SK-N-SH (cell line): ENCODE measurements at regions not wholly inside any gene's neighbourhood (a gene's known extent, or its start where the extent isn't known, plus 50 kb on each side); places are given as distances from the start of the nearest gene placed in this dataset.

Experiments
- CTCF ChIA-PET: fragments of 300-600, 350-600 bp; formaldehyde crosslinking; extraction: SDS; loops from one replicate; lab custom pipeline; 2021; lab: Yijun Ruan, JAX
- POLR2A ChIA-PET: fragments of 350-600 bp; sonication (Branson Sonifier 250); formaldehyde crosslinking; extraction: SDS; loops from one replicate; lab custom pipeline; 2020; ENCODE audit warnings: antibody characterized with exemption, inconsistent platforms; lab: Yijun Ruan, JAX
- DNase-seq: peaks from one replicate; pipeline ENCODE4 v3.0.0; 2012
- H2AFZ ChIP-seq: fragments of 200-600 bp; sonication (generic); 2 replicates; pipeline ENCODE4 v1.8.1; 2016; ENCODE audit warnings: antibody characterized with exemption, mild to moderate bottlenecking, low read depth
- H3F3A ChIP-seq: fragments of 200-600 bp; sonication (generic); replicated peaks from 2 replicates; pipeline ENCODE3; 2016; ENCODE audit warnings: antibody characterized with exemption, mild to moderate bottlenecking; ENCODE audit not compliant: insufficient read depth
- H3K27ac ChIP-seq, 2 experiments: fragments of 200-500 bp in 1 of 2; fragments of 200-600 bp in 1 of 2; sonication (Bioruptor generic) in 1 of 2; sonication (generic), shearing (Covaris generic) in 1 of 2; 2 replicates each; pipeline versions ENCODE4 v1.5.1 to v1.6.1; 2014 to 2016; ENCODE audit warnings: low read depth in 2 of 2, inconsistent platforms in 1 of 2, low read length in 1 of 2, mild to moderate bottlenecking in 1 of 2, mixed read lengths in 1 of 2
- H3K27me3 ChIP-seq: fragments of 200-600 bp; sonication (generic), shearing (Covaris generic); 2 replicates; pipeline ENCODE4 v1.6.1; 2016; ENCODE audit warnings: mixed run types; ENCODE audit not compliant: insufficient read depth
- H3K36me3 ChIP-seq, 2 experiments: fragments of 200-500 bp in 1 of 2; fragments of 200-600 bp in 1 of 2; sonication (Bioruptor generic) in 1 of 2; sonication (generic) in 1 of 2; replicated peaks in 1 of 2; 2 replicates each; pipeline versions ENCODE3 to v1.5.1; 2014 to 2016; ENCODE audit warnings: low read length in 1 of 2, mild to moderate bottlenecking in 1 of 2; ENCODE audit not compliant: insufficient read depth in 2 of 2, control insufficient read depth in 1 of 2
- H3K4me1 ChIP-seq, 2 experiments: fragments of 200-500 bp in 1 of 2; fragments of 200-600 bp in 1 of 2; sonication (Bioruptor generic) in 1 of 2; sonication (generic), shearing (Covaris generic) in 1 of 2; 2 replicates each; pipeline versions ENCODE4 v1.5.1 to v1.6.1; 2014 to 2016; ENCODE audit warnings: low read depth in 1 of 2, low read length in 1 of 2, mixed run types in 1 of 2; ENCODE audit not compliant: insufficient read depth in 2 of 2, control insufficient read depth in 1 of 2
- H3K4me2 ChIP-seq: fragments of 200-600 bp; sonication (generic), shearing (Covaris generic); 2 replicates; pipeline ENCODE4 v1.6.1; 2017; ENCODE audit warnings: mixed run types
- H3K4me3 ChIP-seq, 2 experiments: fragments of 200-500 bp in 1 of 2; fragments of 200-600 bp in 1 of 2; sonication (Bioruptor generic) in 1 of 2; sonication (generic), shearing (Covaris generic) in 1 of 2; 2 replicates each; pipeline versions ENCODE4 v1.5.1 to v1.8.1; 2014 to 2016; ENCODE audit warnings: low read depth in 2 of 2, inconsistent platforms in 1 of 2, low read length in 1 of 2, mild to moderate bottlenecking in 1 of 2, mixed read lengths in 1 of 2, moderate library complexity in 1 of 2
- H3K79me2 ChIP-seq: fragments of 200-600 bp; sonication (generic); 2 replicates; pipeline ENCODE4 v1.8.1; 2017; ENCODE audit warnings: mild to moderate bottlenecking; ENCODE audit not compliant: insufficient read depth
- H3K9ac ChIP-seq: fragments of 200-600 bp; sonication (generic); 2 replicates; pipeline ENCODE4 v1.6.1; 2017; ENCODE audit warnings: mixed run types
- H3K9me2 ChIP-seq: fragments of 200-600 bp; sonication (generic); 2 replicates; pipeline ENCODE4 v1.6.1; 2017; ENCODE audit warnings: mixed run types
- H3K9me3 ChIP-seq: fragments of 200-600 bp; sonication (generic); 2 replicates; pipeline ENCODE4 v1.6.1; 2017; ENCODE audit warnings: mixed run types, mild to moderate bottlenecking, moderate library complexity
- H4K20me1 ChIP-seq: fragments of 200-600 bp; sonication (generic); 2 replicates; pipeline ENCODE4 v1.6.1; 2017; ENCODE audit warnings: mild to moderate bottlenecking, mixed run types; ENCODE audit not compliant: insufficient read depth
- FOSL2 ChIP-seq: IDR thresholded peaks from 2 replicates; pipeline ENCODE4 v1.4.0; 2012; ENCODE audit warnings: low read depth, mild to moderate bottlenecking, moderate library complexity, borderline replicate concordance
- GABPA ChIP-seq: IDR thresholded peaks from 2 replicates; pipeline ENCODE4 v1.4.0; 2012; ENCODE audit warnings: low read depth, mild to moderate bottlenecking
- GATA2 ChIP-seq: sonication (generic); formaldehyde crosslinking; IDR thresholded peaks from 2 replicates; pipeline ENCODE4 v1.5.0; 2020; ENCODE audit warnings: mild to moderate bottlenecking, missing genetic modification reagents
- JUND ChIP-seq: IDR thresholded peaks from 2 replicates; pipeline ENCODE4 v1.4.0; 2012
- MXI1 ChIP-seq: IDR thresholded peaks from 2 replicates; pipeline ENCODE4 v1.6.1; 2012; ENCODE audit warnings: mild to moderate bottlenecking, low read depth, low read length, improper control_type of control experiment
- NRF1 ChIP-seq: IDR thresholded peaks from 2 replicates; pipeline ENCODE4 v1.6.1; 2012; ENCODE audit warnings: low read depth, mild to moderate bottlenecking, low read length
- POLR2AphosphoS5 ChIP-seq: IDR thresholded peaks from 2 replicates; pipeline ENCODE4 v1.6.1; 2012; ENCODE audit warnings: low read depth, low read length
- RAD21 ChIP-seq: IDR thresholded peaks from 2 replicates; pipeline ENCODE4 v1.6.1; 2012; ENCODE audit warnings: mild to moderate bottlenecking, low read length
- RFX5 ChIP-seq: IDR thresholded peaks from 2 replicates; pipeline ENCODE4 v1.6.1; 2012; ENCODE audit warnings: mild to moderate bottlenecking, improper control_type of control experiment, low read length
- RXRA ChIP-seq: IDR thresholded peaks from 2 replicates; pipeline ENCODE4 v1.4.0; 2012; ENCODE audit warnings: low read depth, mild to moderate bottlenecking, borderline replicate concordance
- SMC3 ChIP-seq: IDR thresholded peaks from 2 replicates; pipeline ENCODE4 v1.6.1; 2012; ENCODE audit warnings: low read depth, low read length, improper control_type of control experiment
- YY1 ChIP-seq: IDR thresholded peaks from 2 replicates; pipeline ENCODE4 v1.4.0; 2012; ENCODE audit warnings: low read depth, mild to moderate bottlenecking
- WGBS: methylation state at CpG from one replicate; pipeline ENCODE4 v1.1.6; 2017; ENCODE audit warnings: low lambda C conversion rate; 5-methylcytosine and 5-hydroxymethylcytosine counted together
- TF ChIP-seq, protein P1 (sequence below): fragments of 150-350 bp; IDR thresholded peaks from 2 replicates; pipeline ENCODE4 v1.6.1; 2016; ENCODE audit warnings: mild to moderate bottlenecking, low read depth, low read length
- TF ChIP-seq, protein P2 (sequence below): fragments of 150-350 bp; IDR thresholded peaks from 2 replicates; pipeline ENCODE4 v1.6.1; 2017; ENCODE audit warnings: antibody characterized with exemption, low read length, low read depth, borderline replicate concordance
- TF ChIP-seq, protein P3 (sequence below): IDR thresholded peaks from 2 replicates; pipeline ENCODE4 v1.4.0; 2012; ENCODE audit warnings: low read depth, borderline replicate concordance
- TF ChIP-seq, protein P4 (sequence below): IDR thresholded peaks from 2 replicates; pipeline ENCODE4 v1.4.0; 2012; ENCODE audit warnings: low read depth
- TF ChIP-seq, protein P5 (sequence below): IDR thresholded peaks from 2 replicates; pipeline ENCODE4 v1.6.1; 2012; ENCODE audit warnings: mild to moderate bottlenecking, low read depth, low read length, moderate library complexity
- TF ChIP-seq, protein P6 (sequence below): fragments of 200-600 bp; sonication (generic); IDR thresholded peaks from 2 replicates; pipeline ENCODE4 v1.6.1; 2017; ENCODE audit warnings: antibody characterized with exemption, mild to moderate bottlenecking, moderate library complexity

DNA sequence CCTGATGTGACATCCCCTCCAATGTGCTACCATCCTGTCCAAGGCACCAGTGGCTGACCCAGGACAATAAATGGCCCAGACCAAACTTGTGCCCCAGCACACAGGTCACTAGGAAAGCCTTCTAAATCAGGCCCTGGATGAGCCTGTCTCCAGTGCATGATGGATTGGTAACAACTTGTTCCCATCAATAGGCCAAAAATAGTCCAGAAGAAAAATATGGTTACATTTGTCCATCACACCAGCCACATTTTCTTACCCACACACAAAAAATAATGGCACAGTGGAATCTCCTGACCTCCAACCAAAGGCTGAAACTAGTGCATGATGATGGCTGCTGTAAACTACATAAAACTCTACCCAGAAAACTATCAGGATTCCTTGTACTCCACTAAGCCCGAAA lies 228.4 kb downstream of the SPTSSA start:
- Histone ChIP-seq H3K4me1 (no peaks in the 10 kb centered on the region), H3K9ac (no peak overlapping the region)
- CTCF ChIA-PET: no interaction called here

DNA sequence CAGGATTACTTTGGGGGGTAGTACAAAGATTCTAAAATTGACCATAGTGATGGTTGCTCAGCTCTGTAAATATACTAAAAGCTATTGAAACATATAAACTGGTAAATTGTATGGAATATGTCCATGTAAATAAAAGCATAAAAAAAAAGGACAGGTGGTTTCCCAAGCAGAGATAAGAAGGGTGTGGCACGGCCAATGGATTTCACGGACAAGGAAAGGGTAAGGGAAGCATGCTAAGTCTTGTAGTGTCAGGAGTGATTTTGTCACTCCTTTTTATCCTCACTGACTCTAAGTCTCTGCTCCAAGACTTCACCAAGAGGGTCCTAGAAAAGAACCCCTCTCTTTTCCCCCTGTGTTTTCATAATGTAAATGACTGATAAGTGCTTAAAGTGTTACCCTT lies 229.2 kb downstream of the SPTSSA start:
- no peak overlapping the region for H3K9ac ChIP-seq
- WGBS: 16% methylated on average over 2 of the region's 2 CpGs
- TF ChIP-seq YY1 (no peak), RXRA (no peak), GATA2 (CRISPR knock-in tag) (no peak), MXI1 (no peak), SMC3 (no peak), RAD21 (no peak), POLR2AphosphoS5 (no peak), FOSL2 (no peak), RFX5 (no peak)
- TF ChIP-seq, protein P1, sequence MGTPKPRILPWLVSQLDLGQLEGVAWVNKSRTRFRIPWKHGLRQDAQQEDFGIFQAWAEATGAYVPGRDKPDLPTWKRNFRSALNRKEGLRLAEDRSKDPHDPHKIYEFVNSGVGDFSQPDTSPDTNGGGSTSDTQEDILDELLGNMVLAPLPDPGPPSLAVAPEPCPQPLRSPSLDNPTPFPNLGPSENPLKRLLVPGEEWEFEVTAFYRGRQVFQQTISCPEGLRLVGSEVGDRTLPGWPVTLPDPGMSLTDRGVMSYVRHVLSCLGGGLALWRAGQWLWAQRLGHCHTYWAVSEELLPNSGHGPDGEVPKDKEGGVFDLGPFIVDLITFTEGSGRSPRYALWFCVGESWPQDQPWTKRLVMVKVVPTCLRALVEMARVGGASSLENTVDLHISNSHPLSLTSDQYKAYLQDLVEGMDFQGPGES: no peak
- TF ChIP-seq, protein P2, sequence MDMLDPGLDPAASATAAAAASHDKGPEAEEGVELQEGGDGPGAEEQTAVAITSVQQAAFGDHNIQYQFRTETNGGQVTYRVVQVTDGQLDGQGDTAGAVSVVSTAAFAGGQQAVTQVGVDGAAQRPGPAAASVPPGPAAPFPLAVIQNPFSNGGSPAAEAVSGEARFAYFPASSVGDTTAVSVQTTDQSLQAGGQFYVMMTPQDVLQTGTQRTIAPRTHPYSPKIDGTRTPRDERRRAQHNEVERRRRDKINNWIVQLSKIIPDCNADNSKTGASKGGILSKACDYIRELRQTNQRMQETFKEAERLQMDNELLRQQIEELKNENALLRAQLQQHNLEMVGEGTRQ: no peak
- TF ChIP-seq, protein P3, sequence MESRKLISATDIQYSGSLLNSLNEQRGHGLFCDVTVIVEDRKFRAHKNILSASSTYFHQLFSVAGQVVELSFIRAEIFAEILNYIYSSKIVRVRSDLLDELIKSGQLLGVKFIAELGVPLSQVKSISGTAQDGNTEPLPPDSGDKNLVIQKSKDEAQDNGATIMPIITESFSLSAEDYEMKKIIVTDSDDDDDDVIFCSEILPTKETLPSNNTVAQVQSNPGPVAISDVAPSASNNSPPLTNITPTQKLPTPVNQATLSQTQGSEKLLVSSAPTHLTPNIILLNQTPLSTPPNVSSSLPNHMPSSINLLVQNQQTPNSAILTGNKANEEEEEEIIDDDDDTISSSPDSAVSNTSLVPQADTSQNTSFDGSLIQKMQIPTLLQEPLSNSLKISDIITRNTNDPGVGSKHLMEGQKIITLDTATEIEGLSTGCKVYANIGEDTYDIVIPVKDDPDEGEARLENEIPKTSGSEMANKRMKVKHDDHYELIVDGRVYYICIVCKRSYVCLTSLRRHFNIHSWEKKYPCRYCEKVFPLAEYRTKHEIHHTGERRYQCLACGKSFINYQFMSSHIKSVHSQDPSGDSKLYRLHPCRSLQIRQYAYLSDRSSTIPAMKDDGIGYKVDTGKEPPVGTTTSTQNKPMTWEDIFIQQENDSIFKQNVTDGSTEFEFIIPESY: no peak
- TF ChIP-seq, protein P4, sequence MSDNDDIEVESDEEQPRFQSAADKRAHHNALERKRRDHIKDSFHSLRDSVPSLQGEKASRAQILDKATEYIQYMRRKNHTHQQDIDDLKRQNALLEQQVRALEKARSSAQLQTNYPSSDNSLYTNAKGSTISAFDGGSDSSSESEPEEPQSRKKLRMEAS: no peak
- TF ChIP-seq, protein P5, sequence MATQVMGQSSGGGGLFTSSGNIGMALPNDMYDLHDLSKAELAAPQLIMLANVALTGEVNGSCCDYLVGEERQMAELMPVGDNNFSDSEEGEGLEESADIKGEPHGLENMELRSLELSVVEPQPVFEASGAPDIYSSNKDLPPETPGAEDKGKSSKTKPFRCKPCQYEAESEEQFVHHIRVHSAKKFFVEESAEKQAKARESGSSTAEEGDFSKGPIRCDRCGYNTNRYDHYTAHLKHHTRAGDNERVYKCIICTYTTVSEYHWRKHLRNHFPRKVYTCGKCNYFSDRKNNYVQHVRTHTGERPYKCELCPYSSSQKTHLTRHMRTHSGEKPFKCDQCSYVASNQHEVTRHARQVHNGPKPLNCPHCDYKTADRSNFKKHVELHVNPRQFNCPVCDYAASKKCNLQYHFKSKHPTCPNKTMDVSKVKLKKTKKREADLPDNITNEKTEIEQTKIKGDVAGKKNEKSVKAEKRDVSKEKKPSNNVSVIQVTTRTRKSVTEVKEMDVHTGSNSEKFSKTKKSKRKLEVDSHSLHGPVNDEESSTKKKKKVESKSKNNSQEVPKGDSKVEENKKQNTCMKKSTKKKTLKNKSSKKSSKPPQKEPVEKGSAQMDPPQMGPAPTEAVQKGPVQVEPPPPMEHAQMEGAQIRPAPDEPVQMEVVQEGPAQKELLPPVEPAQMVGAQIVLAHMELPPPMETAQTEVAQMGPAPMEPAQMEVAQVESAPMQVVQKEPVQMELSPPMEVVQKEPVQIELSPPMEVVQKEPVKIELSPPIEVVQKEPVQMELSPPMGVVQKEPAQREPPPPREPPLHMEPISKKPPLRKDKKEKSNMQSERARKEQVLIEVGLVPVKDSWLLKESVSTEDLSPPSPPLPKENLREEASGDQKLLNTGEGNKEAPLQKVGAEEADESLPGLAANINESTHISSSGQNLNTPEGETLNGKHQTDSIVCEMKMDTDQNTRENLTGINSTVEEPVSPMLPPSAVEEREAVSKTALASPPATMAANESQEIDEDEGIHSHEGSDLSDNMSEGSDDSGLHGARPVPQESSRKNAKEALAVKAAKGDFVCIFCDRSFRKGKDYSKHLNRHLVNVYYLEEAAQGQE: no peak

More for the DNA sequence above, 228.4 kb downstream of the SPTSSA start:
- H3K27me3 ChIP-seq: no peaks in the 10 kb centered on the region
- no peak for DNase-seq
- no peak overlapping the region for H3K27ac ChIP-seq
- H3K4me2 ChIP-seq: no peak overlapping the region
- no peaks in the 10 kb centered on the region for H3K9me3 ChIP-seq
- no peaks in the 10 kb centered on the region for H3F3A ChIP-seq
- H3K36me3 ChIP-seq: no peaks in the 10 kb centered on the region
- POLR2A ChIA-PET: no interaction called here
- no peak overlapping the region for H2AFZ ChIP-seq
- no peak overlapping the region for H3K4me3 ChIP-seq
- TF ChIP-seq GABPA (no peak), JUND (no peak), NRF1 (no peak)
- TF ChIP-seq, protein P6, sequence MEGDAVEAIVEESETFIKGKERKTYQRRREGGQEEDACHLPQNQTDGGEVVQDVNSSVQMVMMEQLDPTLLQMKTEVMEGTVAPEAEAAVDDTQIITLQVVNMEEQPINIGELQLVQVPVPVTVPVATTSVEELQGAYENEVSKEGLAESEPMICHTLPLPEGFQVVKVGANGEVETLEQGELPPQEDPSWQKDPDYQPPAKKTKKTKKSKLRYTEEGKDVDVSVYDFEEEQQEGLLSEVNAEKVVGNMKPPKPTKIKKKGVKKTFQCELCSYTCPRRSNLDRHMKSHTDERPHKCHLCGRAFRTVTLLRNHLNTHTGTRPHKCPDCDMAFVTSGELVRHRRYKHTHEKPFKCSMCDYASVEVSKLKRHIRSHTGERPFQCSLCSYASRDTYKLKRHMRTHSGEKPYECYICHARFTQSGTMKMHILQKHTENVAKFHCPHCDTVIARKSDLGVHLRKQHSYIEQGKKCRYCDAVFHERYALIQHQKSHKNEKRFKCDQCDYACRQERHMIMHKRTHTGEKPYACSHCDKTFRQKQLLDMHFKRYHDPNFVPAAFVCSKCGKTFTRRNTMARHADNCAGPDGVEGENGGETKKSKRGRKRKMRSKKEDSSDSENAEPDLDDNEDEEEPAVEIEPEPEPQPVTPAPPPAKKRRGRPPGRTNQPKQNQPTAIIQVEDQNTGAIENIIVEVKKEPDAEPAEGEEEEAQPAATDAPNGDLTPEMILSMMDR: no peak
- H3K79me2 ChIP-seq: no peaks in the 10 kb centered on the region
- WGBS: 42% methylated on average over 1 of the region's 1 CpG
- H3K9me2 ChIP-seq: no peaks in the 10 kb centered on the region
- H4K20me1 ChIP-seq: no peaks in the 10 kb centered on the region

More for the DNA sequence above, 229.2 kb downstream of the SPTSSA start:
- Histone ChIP-seq H3K79me2 (no peaks in the 10 kb centered on the region), H3K9me2 (no peaks in the 10 kb centered on the region), H3F3A (no peaks in the 10 kb centered on the region), H3K27ac (no peak overlapping the region), H3K4me1 (peaks cover 0 to 1% of the 10 kb centered on the region in 2 experiments; a peak in 1 of 4 replicates), H2AFZ (no peak overlapping the region), H3K4me2 (no peak overlapping the region), H3K9me3 (no peaks in the 10 kb centered on the region), H3K27me3 (no peaks in the 10 kb centered on the region), H3K36me3 (no peaks in the 10 kb centered on the region), H4K20me1 (no peaks in the 10 kb centered on the region), H3K4me3 (no peak overlapping the region)
- ChIA-PET POLR2A (no interaction called here), CTCF (no interaction called here)
- DNase-seq: no peak
